K562 (cell line): ENCODE measurements at regions not wholly inside any gene's neighbourhood (a gene's known extent, or its start where the extent isn't known, plus 50 kb on each side); places are given as distances from the start of the nearest gene placed in this dataset.

Experiments used
- ATAC-seq: fragments of 200-7000 bp; cut with Tn5 transposase; 3 replicates; pipeline ENCODE4 v1.9.1; 2020; ENCODE audit warnings: moderate library complexity
- BruUV-seq: library from RNA; stranded (reverse); fragments of 400-500 nt; replicated peaks from 2 replicates; lab custom pipeline; 2021; lab: Mats Ljungman, UMichigan
- CTCF ChIA-PET: fragments of 300-600 bp; formaldehyde crosslinking; extraction: SDS; loops from one replicate; lab custom pipeline; 2021; ENCODE audit warnings: low intra/inter-chr PET ratio; lab: Yijun Ruan, JAX
- POLR2A ChIA-PET: fragments of 300-600, 350-650 bp; sonication (Branson Sonifier 250); formaldehyde crosslinking; extraction: SDS; loops from one replicate; lab custom pipeline; 2021; ENCODE audit warnings: antibody characterized with exemption, inconsistent platforms; lab: Yijun Ruan, JAX
- DNase-seq, 4 experiments: peaks; one replicate each; pipeline versions ENCODE4 v3.0.0 to v3.0.0-alpha.2; 2011 to 2018; ENCODE audit warnings: low spot score in 3 of 4, mixed read lengths in 3 of 4; ENCODE audit errors: extremely low read depth in 1 of 4
- FAIRE-seq: peaks from 2 replicates; lab custom pipeline; 2011; peaks lifted over from hg19 to GRCh38; lab: Jason Lieb, UNC
- H2AFZ ChIP-seq: 2 replicates; pipeline ENCODE4 v1.6.0; 2011; ENCODE audit warnings: low read depth, low read length, control low read depth, inconsistent platforms
- H3K27ac ChIP-seq: fragments of 200-600 bp; 3 replicates; pipeline ENCODE4 v1.8.0; 2011; ENCODE audit warnings: low read depth, mild to moderate bottlenecking, control low read depth, inconsistent platforms, low read length, moderate library complexity, mixed read lengths; ENCODE audit errors: extremely low read depth
- H3K27me3 ChIP-seq, 2 experiments: fragments of 300-600 bp in 1 of 2; 2 replicates in 1 of 2; 3 replicates in 1 of 2; pipeline versions ENCODE4 v1.6.0 to v1.8.0; 2011; ENCODE audit warnings: inconsistent platforms in 2 of 2, low read length in 2 of 2, mild to moderate bottlenecking in 1 of 2, mixed read lengths in 1 of 2, moderate library complexity in 1 of 2; ENCODE audit not compliant: control insufficient read depth in 2 of 2, insufficient read depth in 2 of 2
- H3K36me3 ChIP-seq: fragments of 300-600 bp; 3 replicates; pipeline ENCODE4 v1.8.0; 2011; ENCODE audit warnings: mild to moderate bottlenecking, low read length, inconsistent platforms; ENCODE audit not compliant: control insufficient read depth, insufficient read depth
- H3K4me1 ChIP-seq, 2 experiments: fragments of 200-600 bp in 1 of 2; replicated peaks in 1 of 2; 2 replicates in 1 of 2; 3 replicates in 1 of 2; pipeline versions ENCODE4 v1.5.1 to v1.8.0; 2011; ENCODE audit warnings: inconsistent platforms in 2 of 2, low read length in 2 of 2, mild to moderate bottlenecking in 1 of 2, mixed read lengths in 1 of 2, moderate library complexity in 1 of 2; ENCODE audit not compliant: control insufficient read depth in 2 of 2, insufficient read depth in 2 of 2
- H3K4me2 ChIP-seq: 2 replicates; pipeline ENCODE4 v1.6.1; 2011; ENCODE audit warnings: low read length, control low read depth, inconsistent platforms, mixed read lengths; ENCODE audit not compliant: insufficient read depth
- H3K4me3 ChIP-seq: fragments of 200-600 bp; sonication (generic), shearing (Covaris generic); 2 replicates; pipeline ENCODE4 v1.5.1; 2016; ENCODE audit warnings: control low read depth, inconsistent platforms
- H3K79me2 ChIP-seq: fragments of 200-600 bp; 3 replicates; pipeline ENCODE4 v1.8.0; 2011; ENCODE audit warnings: low read length, inconsistent platforms; ENCODE audit not compliant: control insufficient read depth, insufficient read depth
- H3K9ac ChIP-seq, 2 experiments: 2 replicates each; pipeline versions ENCODE4 v1.6.0 to v1.6.1; 2011; ENCODE audit warnings: low read depth in 2 of 2, low read length in 2 of 2, control low read depth in 1 of 2, inconsistent platforms in 1 of 2, mild to moderate bottlenecking in 1 of 2, mixed read lengths in 1 of 2; ENCODE audit not compliant: insufficient read depth in 1 of 2
- H3K9me1 ChIP-seq: one replicate; pipeline ENCODE4 v1.6.0; 2011; ENCODE audit warnings: inconsistent platforms, mild to moderate bottlenecking, low read length, moderate library complexity; ENCODE audit not compliant: control insufficient read depth, insufficient read depth
- H3K9me3 ChIP-seq: replicated peaks from 2 replicates; pipeline ENCODE4 v1.5.1; 2011; ENCODE audit warnings: low read depth, low read length, inconsistent platforms; ENCODE audit not compliant: control insufficient read depth, insufficient read depth
- H4K20me1 ChIP-seq: replicated peaks from 2 replicates; pipeline ENCODE4 v1.6.1; 2011; ENCODE audit warnings: low read length, inconsistent platforms, mixed read lengths; ENCODE audit not compliant: control insufficient read depth, insufficient read depth
- CREB1 ChIP-seq, 2 experiments: sonication (generic) in 1 of 2; formaldehyde crosslinking in 1 of 2; IDR thresholded peaks; 2 replicates each; pipeline versions ENCODE4 v1.6.1 to v1.8.0; 2012 to 2022; ENCODE audit warnings: inconsistent platforms in 1 of 2, mild to moderate bottlenecking in 1 of 2, missing genetic modification reagents in 1 of 2, moderate library complexity in 1 of 2
- CREBBP ChIP-seq: IDR thresholded peaks from one replicate; pipeline ENCODE4 v1.6.1; 2012; ENCODE audit warnings: low read depth, mild to moderate bottlenecking, control low read depth, inconsistent platforms, low read length
- HNRNPL ChIP-seq: fragments of 200-400 bp; formaldehyde crosslinking; IDR thresholded peaks from 2 replicates; pipeline ENCODE4 v1.6.1; 2017; ENCODE audit warnings: low read depth, mild to moderate bottlenecking, low read length
- MLX ChIP-seq, 2 experiments: fragments of 450-650 bp in 1 of 2; sonication (generic) in 1 of 2; formaldehyde crosslinking; conservative IDR thresholded peaks; 2 replicates each; pipeline versions ENCODE4 v1.4.0 to v1.8.1; 2020 to 2022; ENCODE audit warnings: mild to moderate bottlenecking in 1 of 2, missing genetic modification reagents in 1 of 2
- MTF1 ChIP-seq: fragments of 250-450 bp; sonication (Bioruptor Pico); IDR thresholded peaks from 2 replicates; pipeline ENCODE4 v1.9.0; 2021; ENCODE audit warnings: moderate library complexity, mild to moderate bottlenecking, inconsistent platforms, borderline replicate concordance
- NCOR1 ChIP-seq: fragments of 450-650 bp; IDR thresholded peaks from 2 replicates; pipeline ENCODE4 v1.6.1; 2016; ENCODE audit warnings: mild to moderate bottlenecking, moderate library complexity
- RBBP5 ChIP-seq: fragments of 200-600 bp; sonication (generic); IDR thresholded peaks from 2 replicates; pipeline ENCODE4 v1.6.1; 2012; ENCODE audit warnings: borderline replicate concordance, mild to moderate bottlenecking, low read length, control low read depth, inconsistent platforms; ENCODE audit not compliant: insufficient read depth, poor library complexity, severe bottlenecking
- WGBS: fragments of 100-300 bp; shearing (Covaris generic); methylation state at CpG from one replicate; pipeline ENCODE4 v1.1.6; 2016; ENCODE audit warnings: low coverage, mixed read lengths; ENCODE audit not compliant: insufficient coverage; ENCODE audit errors: missing lambda C conversion rate; 5-methylcytosine and 5-hydroxymethylcytosine counted together
- in situ Hi-C: fragments of 300-500 bp; cut with MboI; formaldehyde crosslinking; loops from 4 replicates; pipeline ENCODE4 v1.15.0; 2018; ENCODE audit warnings: inconsistent platforms, mixed read lengths
- intact Hi-C: fragments of 100-400 bp; cut with micrococcal nuclease; formaldehyde crosslinking; loops from 2 replicates; pipeline ENCODE4 v1.14.2; 2022
- TF ChIP-seq, protein P1 (sequence below): fragments of 250-450 bp; sonication (Bioruptor Pico); IDR thresholded peaks from 2 replicates; pipeline ENCODE4 v1.8.0; 2022; ENCODE audit warnings: moderate library complexity, mild to moderate bottlenecking, inconsistent platforms
- TF ChIP-seq, protein P2 (sequence below): sonication (generic); formaldehyde crosslinking; IDR thresholded peaks from 2 replicates; pipeline ENCODE4 v1.8.0; 2022; ENCODE audit warnings: mild to moderate bottlenecking, low read depth, missing genetic modification reagents

- no peak for TF ChIP-seq HNRNPL
Measured at GRCh38 chr12:67740711-67741110, 92.2 kb downstream of the DYRK2 start (continued).

DNA sequence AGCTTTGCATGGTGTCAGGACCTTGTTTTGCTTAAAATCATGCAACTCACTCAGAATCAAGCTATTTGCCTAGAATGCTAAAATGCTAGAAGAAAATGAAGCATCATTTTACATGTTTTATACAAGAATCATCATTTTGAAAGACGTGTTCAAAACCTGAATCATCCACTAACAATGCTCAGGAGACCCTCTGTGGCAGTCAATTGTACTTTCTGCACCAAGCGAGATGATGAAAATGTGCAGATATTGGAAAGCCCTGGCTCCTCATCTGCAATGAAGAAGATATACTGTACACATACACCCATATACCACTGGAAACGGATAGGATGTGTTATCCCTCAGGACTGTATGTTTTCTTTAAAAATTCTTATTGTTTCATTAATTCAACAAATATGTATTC lies 92.7 kb downstream of the DYRK2 start:
- Histone ChIP-seq H3K79me2 (no peaks in the 10 kb centered on the region), H3K9me1 (no peaks in the 10 kb centered on the region), H3K4me2 (no peak overlapping the region), H3K27ac (no peak overlapping the region), H3K4me3 (no peak overlapping the region), H3K36me3 (no peaks in the 10 kb centered on the region), H3K9ac (no peak overlapping the region), H3K4me1 (no peaks in the 10 kb centered on the region), H4K20me1 (no peaks in the 10 kb centered on the region), H3K9me3 (no peaks in the 10 kb centered on the region), H3K27me3 (peaks cover 0 to 7% of the 10 kb centered on the region in 2 experiments; a peak in 3 of 5 replicates), H2AFZ (no peak overlapping the region)
- intact Hi-C loops: no loop called here
- ChIA-PET CTCF (no interaction called here), POLR2A (interaction anchor here (0.5 kb wide), 1 partner anchor 31 kb away, joined by 4 read pairs; no protein-coding TSS in a partner anchor)
- DNase-seq (no peak), FAIRE-seq (no peak), ATAC-seq (no peak)
- WGBS: 3% methylated on average over 3 of the region's 3 CpGs
- no TSS peak for BruUV-seq
- TF ChIP-seq RBBP5 (no peak), MTF1 (CRISPR knock-in tag) (no peak), NCOR1 (no peak), MLX (CRISPR knock-in tag; conservative IDR thresholded peaks at IDR 0.05) (no peak), CREBBP (no peak), CREB1 (IDR thresholded peaks at IDR 0.05) (no peak), CREB1 (CRISPR knock-in tag; IDR thresholded peaks at IDR 0.05) (no peak)
- TF ChIP-seq, protein P1, sequence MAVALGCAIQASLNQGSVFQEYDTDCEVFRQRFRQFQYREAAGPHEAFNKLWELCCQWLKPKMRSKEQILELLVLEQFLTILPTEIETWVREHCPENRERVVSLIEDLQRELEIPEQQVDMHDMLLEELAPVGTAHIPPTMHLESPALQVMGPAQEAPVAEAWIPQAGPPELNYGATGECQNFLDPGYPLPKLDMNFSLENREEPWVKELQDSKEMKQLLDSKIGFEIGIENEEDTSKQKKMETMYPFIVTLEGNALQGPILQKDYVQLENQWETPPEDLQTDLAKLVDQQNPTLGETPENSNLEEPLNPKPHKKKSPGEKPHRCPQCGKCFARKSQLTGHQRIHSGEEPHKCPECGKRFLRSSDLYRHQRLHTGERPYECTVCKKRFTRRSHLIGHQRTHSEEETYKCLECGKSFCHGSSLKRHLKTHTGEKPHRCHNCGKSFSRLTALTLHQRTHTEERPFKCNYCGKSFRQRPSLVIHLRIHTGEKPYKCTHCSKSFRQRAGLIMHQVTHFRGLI (CRISPR knock-in tag): no peak
- TF ChIP-seq, protein P2, sequence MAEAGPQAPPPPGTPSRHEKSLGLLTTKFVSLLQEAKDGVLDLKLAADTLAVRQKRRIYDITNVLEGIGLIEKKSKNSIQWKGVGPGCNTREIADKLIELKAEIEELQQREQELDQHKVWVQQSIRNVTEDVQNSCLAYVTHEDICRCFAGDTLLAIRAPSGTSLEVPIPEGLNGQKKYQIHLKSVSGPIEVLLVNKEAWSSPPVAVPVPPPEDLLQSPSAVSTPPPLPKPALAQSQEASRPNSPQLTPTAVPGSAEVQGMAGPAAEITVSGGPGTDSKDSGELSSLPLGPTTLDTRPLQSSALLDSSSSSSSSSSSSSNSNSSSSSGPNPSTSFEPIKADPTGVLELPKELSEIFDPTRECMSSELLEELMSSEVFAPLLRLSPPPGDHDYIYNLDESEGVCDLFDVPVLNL (CRISPR knock-in tag): no peak
- in situ Hi-C loops: no loop called here
